Endothelial cell (in vitro differentiated cells): ENCODE measurements at regions not wholly inside any gene's neighbourhood (a gene's known extent, or its start where the extent isn't known, plus 50 kb on each side); places are given as distances from the start of the nearest gene placed in this dataset.
"Not testable (repeated sequence)": the region's sequence is repeated elsewhere in the genome, so short reads cannot be mapped to it uniquely, and the experiment has no call there.

Experiments used
- DNase-seq: peaks from one replicate; pipeline ENCODE4 v3.0.0; 2021; ENCODE audit warnings: low spot score
- H3K27ac Mint-ChIP-seq: one replicate; pipeline ENCODE4 v1.8.0; 2021; ENCODE audit warnings: mixed read lengths, inconsistent platforms; ENCODE audit not compliant: unreplicated experiment
- H3K27me3 Mint-ChIP-seq: one replicate; pipeline ENCODE4 v1.8.0; 2021; ENCODE audit warnings: mild to moderate bottlenecking, moderate library complexity, mixed read lengths, inconsistent platforms; ENCODE audit not compliant: unreplicated experiment
- H3K36me3 Mint-ChIP-seq: one replicate; pipeline ENCODE4 v1.8.0; 2021; ENCODE audit warnings: mild to moderate bottlenecking, low read depth, mixed read lengths, inconsistent platforms; ENCODE audit not compliant: unreplicated experiment
- H3K4me1 Mint-ChIP-seq: one replicate; pipeline ENCODE4 v1.8.0; 2021; ENCODE audit warnings: mild to moderate bottlenecking, mixed read lengths, inconsistent platforms; ENCODE audit not compliant: unreplicated experiment
- H3K4me3 Mint-ChIP-seq: one replicate; pipeline ENCODE4 v1.8.0; 2021; ENCODE audit warnings: mild to moderate bottlenecking, mixed read lengths, inconsistent platforms; ENCODE audit not compliant: unreplicated experiment
- H3K9me3 Mint-ChIP-seq: one replicate; pipeline ENCODE4 v1.8.0; 2021; ENCODE audit warnings: mixed read lengths, inconsistent platforms; ENCODE audit not compliant: unreplicated experiment
- CTCF ChIP-seq: fragments of 200-600 bp; sonication (generic); IDR thresholded peaks from one replicate; pipeline ENCODE4 v1.5.0; 2021; ENCODE audit warnings: antibody characterized with exemption; ENCODE audit not compliant: unreplicated experiment

- no peak for TF ChIP-seq CTCF
- H3K4me3 Mint-ChIP-seq = no peak overlapping the region
- H3K36me3 Mint-ChIP-seq = no peaks in the 10 kb centered on the region
- H3K27me3 Mint-ChIP-seq = peaks cover 2% of the 10 kb centered on the region
- H3K27ac Mint-ChIP-seq = no peak overlapping the region
- H3K9me3 Mint-ChIP-seq = no peaks in the 10 kb centered on the region
- H3K4me1 Mint-ChIP-seq = no peaks in the 10 kb centered on the region
- no peak for DNase-seq
Observed at GRCh38 chr12:46516933-46517578, 144.5 kb upstream of the SLC38A2 start.

GRCh38 chr12:46516238-46516932 is 143.8 kb upstream of the SLC38A2 start:
- Mint-ChIP-seq H3K27me3 (peaks cover 2% of the 10 kb centered on the region), H3K4me3 (no peak overlapping the region), H3K9me3 (no peaks in the 10 kb centered on the region), H3K4me1 (no peaks in the 10 kb centered on the region), H3K36me3 (no peaks in the 10 kb centered on the region), H3K27ac (no peak overlapping the region)
- no peak for TF ChIP-seq CTCF
- DNase-seq = no peak

- H3K36me3 Mint-ChIP-seq = no peaks in the 10 kb centered on the region
Observed at GRCh38 chr12:46515829-46516228, 143.3 kb upstream of the SLC38A2 start.

GRCh38 chr12:46514886-46515285 is 142.3 kb upstream of the SLC38A2 start:
- H3K27me3 Mint-ChIP-seq = peaks cover 2% of the 10 kb centered on the region
- no peaks in the 10 kb centered on the region for H3K4me1 Mint-ChIP-seq
- no peaks in the 10 kb centered on the region for H3K9me3 Mint-ChIP-seq
- no peak overlapping the region for H3K27ac Mint-ChIP-seq
- no peak overlapping the region for H3K4me3 Mint-ChIP-seq
- DNase-seq = no peak
- no peak for TF ChIP-seq CTCF
- H3K36me3 Mint-ChIP-seq = peaks cover 4% of the 10 kb centered on the region

More at GRCh38 chr12:46515829-46516228, 143.3 kb upstream of the SLC38A2 start:
- no peak for TF ChIP-seq CTCF
- Mint-ChIP-seq H3K27me3 (peaks cover 2% of the 10 kb centered on the region), H3K4me3 (no peak overlapping the region), H3K27ac (no peak overlapping the region), H3K4me1 (no peaks in the 10 kb centered on the region), H3K9me3 (no peaks in the 10 kb centered on the region)
- no peak for DNase-seq

GRCh38 chr12:46510257-46510656 is 137.7 kb upstream of the SLC38A2 start:
- peaks cover 14% of the 10 kb centered on the region for H3K9me3 Mint-ChIP-seq
- not testable (repeated sequence) for H3K27ac Mint-ChIP-seq, DNase-seq, H3K4me1 Mint-ChIP-seq, H3K4me3 Mint-ChIP-seq, H3K27me3 Mint-ChIP-seq
- peaks cover 23% of the 10 kb centered on the region for H3K36me3 Mint-ChIP-seq
